DOHH2 (cell line): ENCODE measurements at regions not wholly inside any gene's neighbourhood (a gene's known extent, or its start where the extent isn't known, plus 50 kb on each side); places are given as distances from the start of the nearest gene placed in this dataset.

Experiments
- CTCF ChIP-seq: fragments of 200-600 bp; sonication (generic); IDR thresholded peaks from one replicate; pipeline ENCODE4 v1.5.1; 2014; ENCODE audit warnings: antibody characterized with exemption, mild to moderate bottlenecking, low read depth, low read length; ENCODE audit not compliant: poor library complexity, severe bottlenecking
- EZH2phosphoT487 ChIP-seq: fragments of 200-600 bp; sonication (generic); IDR thresholded peaks from 2 replicates; pipeline ENCODE4 v1.6.1; 2017; ENCODE audit warnings: borderline replicate concordance, mild to moderate bottlenecking, antibody characterized with exemption, low read length, moderate library complexity, mixed read lengths

- TF ChIP-seq CTCF (no peak), EZH2phosphoT487 (no peak)
Measured at GRCh38 chr7:46943996-46944395, 637.9 kb downstream of the TNS3 start.
